ENCODE measurements at regions not wholly inside any gene's neighbourhood (a gene's known extent, or its start where the extent isn't known, plus 50 kb on each side); places are given as distances from the start of the nearest gene placed in this dataset.

- no peak for TF ChIP-seq E2F5 (CRISPR knock-in tag; IDR thresholded peaks at IDR 0.05)
- no peak for TF ChIP-seq ZBTB43 (CRISPR knock-in tag; IDR thresholded peaks at IDR 0.05)
- no peak for TF ChIP-seq AR (CRISPR knock-in tag; IDR thresholded peaks at IDR 0.05)
Measured at GRCh38 chr6:126955621-126956020, 162.8 kb upstream of the RSPO3 start (continued).

- ChIA-PET POLR2A (no interaction called here), CTCF (no interaction called here)
- TF ChIP-seq TEAD4 (CRISPR knock-in tag; IDR thresholded peaks at IDR 0.05) (no peak), NFATC4 (CRISPR knock-in tag; IDR thresholded peaks at IDR 0.05) (no peak), ZBTB43 (CRISPR knock-in tag; IDR thresholded peaks at IDR 0.05) (no peak), JUN (CRISPR knock-in tag; IDR thresholded peaks at IDR 0.05) (no peak), ZNF232 (CRISPR knock-in tag; IDR thresholded peaks at IDR 0.05) (no peak), ETV6 (CRISPR knock-in tag; IDR thresholded peaks at IDR 0.05) (no peak), EMX1 (CRISPR knock-in tag; IDR thresholded peaks at IDR 0.05) (no peak), SMAD3 (CRISPR knock-in tag; IDR thresholded peaks at IDR 0.05; ENCODE audit: borderline replicate concordance) (no peak), ZNF317 (CRISPR knock-in tag; IDR thresholded peaks at IDR 0.05; ENCODE audit: borderline replicate concordance, low read depth) (no peak), E2F1 (CRISPR knock-in tag; IDR thresholded peaks at IDR 0.05) (no peak), ATF2 (CRISPR knock-in tag; IDR thresholded peaks at IDR 0.05; ENCODE audit: borderline replicate concordance, low read depth) (no peak), MLX (CRISPR knock-in tag; IDR thresholded peaks at IDR 0.05) (no peak)
- ATAC-seq (no peak), DNase-seq (ENCODE audit: low spot score) (no peak)
- Mint-ChIP-seq H3K36me3 (no peaks in the 10 kb centered on the region), H3K27me3 (ENCODE audit: low read depth) (no peaks in the 10 kb centered on the region), H3K9me3 (no peaks in the 10 kb centered on the region), H3K4me1 (no peaks in the 10 kb centered on the region), H3K4me3 (no peak overlapping the region), H3K27ac (no peak overlapping the region)
Measured at GRCh38 chr6:126957721-126958120, 160.8 kb upstream of the RSPO3 start.

GRCh38 chr6:126959765-126960164 lies 158.7 kb upstream of the RSPO3 start:
- ChIA-PET CTCF (no interaction called here), POLR2A (no interaction called here)
- Mint-ChIP-seq H3K36me3 (no peaks in the 10 kb centered on the region), H3K27ac (no peak overlapping the region), H3K4me3 (no peak overlapping the region), H3K4me1 (peaks cover 11% of the 10 kb centered on the region), H3K9me3 (no peaks in the 10 kb centered on the region), H3K27me3 (ENCODE audit: low read depth) (no peaks in the 10 kb centered on the region)
- DNase-seq (ENCODE audit: low spot score), result no peak
- ATAC-seq, result no peak
- no peak for TF ChIP-seq SOX15 (CRISPR knock-in tag; IDR thresholded peaks at IDR 0.05)
- TF ChIP-seq RORB (CRISPR knock-in tag; IDR thresholded peaks at IDR 0.05), result no peak
- TF ChIP-seq NFATC4 (CRISPR knock-in tag; IDR thresholded peaks at IDR 0.05), result no peak
- TF ChIP-seq PREB (CRISPR knock-in tag; IDR thresholded peaks at IDR 0.05; ENCODE audit: borderline replicate concordance), result no peak
- no peak for TF ChIP-seq ZNF416 (CRISPR knock-in tag; IDR thresholded peaks at IDR 0.05)
- no peak for TF ChIP-seq AR (CRISPR knock-in tag; IDR thresholded peaks at IDR 0.05)
- TF ChIP-seq FOXP1 (CRISPR knock-in tag; IDR thresholded peaks at IDR 0.05; ENCODE audit: borderline replicate concordance), result no peak

All from WTC11 (cell line).